Uterus (tissue), 3 donors: ENCODE measurements at regions not wholly inside any gene's neighbourhood (a gene's known extent, or its start where the extent isn't known, plus 50 kb on each side); places are given as distances from the start of the nearest gene placed in this dataset. TPM values are rescaled to one million over a fixed set of nuclear protein-coding genes. Genes with fewer than 3 reads are reported as not detected.
"Not testable (repeated sequence)": the region's sequence is repeated elsewhere in the genome, so short reads cannot be mapped to it uniquely, and the experiment has no call there.

Experiments
- DNase-seq, 2 donors: peaks; one replicate each; pipeline ENCODE4 v3.0.0-alpha.2; 2019 to 2020
- H3K27ac ChIP-seq, 2 donors: fragments of 200-600 bp; sonication (generic); 1 replicate in 1 of 2; 2 replicates in 1 of 2; pipeline ENCODE4 v1.5.1; 2016 to 2018
- H3K27me3 ChIP-seq, 2 donors: fragments of 200-600 bp; sonication (generic); one replicate each; pipeline ENCODE4 v1.5.1; 2018 to 2019; ENCODE audit warnings: control low read depth in 1 of 2
- H3K36me3 ChIP-seq, 2 donors: fragments of 200-600 bp; sonication (generic); one replicate each; pipeline ENCODE4 v1.5.1; 2019; ENCODE audit warnings: control low read depth in 1 of 2
- H3K4me1 ChIP-seq, 2 donors: fragments of 200-600 bp; sonication (generic); one replicate each; pipeline ENCODE4 v1.5.1; 2018 to 2019; ENCODE audit warnings: control low read depth in 1 of 2
- H3K4me3 ChIP-seq, 2 donors: fragments of 200-600 bp; sonication (generic); 1 replicate in 1 of 2; 2 replicates in 1 of 2; pipeline ENCODE4 v1.5.1; 2018 to 2019; ENCODE audit warnings: mild to moderate bottlenecking in 1 of 2
- H3K9me3 ChIP-seq, 2 donors: fragments of 200-600 bp; sonication (generic); one replicate each; pipeline ENCODE4 v1.5.1; 2019; ENCODE audit warnings: control low read depth in 1 of 2
- CTCF ChIP-seq, 4 experiments: fragments of 200-600 bp in 2 of 4; fragments of 450-650 bp in 2 of 4; sonication (generic) in 2 of 4; IDR thresholded peaks; one replicate each; pipeline ENCODE4 v1.5.1; 2016 to 2019; ENCODE audit warnings: antibody characterized with exemption in 4 of 4, mild to moderate bottlenecking in 2 of 4, moderate library complexity in 1 of 4
- POLR2A ChIP-seq, 2 donors: fragments of 450-650 bp; IDR thresholded peaks; one replicate each; pipeline ENCODE4 v1.6.1; 2016; ENCODE audit warnings: antibody characterized with exemption in 2 of 2, mild to moderate bottlenecking in 1 of 2, moderate library complexity in 1 of 2
- intact Hi-C: fragments of 100-400 bp; cut with DNase I; formaldehyde crosslinking; loops from one replicate; pipeline ENCODE4 v1.15.1; 2023; ENCODE audit warnings: low total_unique reads
- microRNA-seq: library from miRNA; unstranded; fragments of <30 nt; microRNA quantifications from one replicate; pipeline ENCODE4, GENCODE V29; 2016; ENCODE audit warnings: borderline microRNAs expressed, borderline replicate concordance
- small RNA-seq: library from RNA; depleted of rRNA; stranded (forward); fragments of <200 nt; gene quantifications from one replicate; pipeline ENCODE3, GENCODE V24; 2016
- donor health status: DM: yes; HTN: yes; CAD: no.

- no peak for DNase-seq
- Histone ChIP-seq H3K27me3 (no peaks in the 10 kb centered on the region), H3K4me1 (no peaks in the 10 kb centered on the region), H3K4me3 (no peak overlapping the region), H3K36me3 (no peaks in the 10 kb centered on the region), H3K9me3 (no peaks in the 10 kb centered on the region), H3K27ac (no peak overlapping the region)
- TF ChIP-seq POLR2A (IDR thresholded peaks at IDR 0.05) = no peak
- no peak for TF ChIP-seq CTCF (IDR thresholded peaks at IDR 0.05)
- intact Hi-C loops = no loop called here
Observed at GRCh38 chr7:32648408-32649156, 153.3 kb downstream of the AVL9 start.

GRCh38 chr7:32645255-32645654 lies 150.0 kb downstream of the AVL9 start:
- H3K27ac ChIP-seq, intact Hi-C loops, DNase-seq, H3K27me3 ChIP-seq, H3K9me3 ChIP-seq, H3K4me3 ChIP-seq, H3K4me1 ChIP-seq, H3K36me3 ChIP-seq: not testable (repeated sequence)

GRCh38 chr7:32643194-32643593 lies 147.9 kb downstream of the AVL9 start:
- intact Hi-C loops = no loop called here
- no peak for DNase-seq
- TF ChIP-seq POLR2A (IDR thresholded peaks at IDR 0.05) (no peak), CTCF (IDR thresholded peaks at IDR 0.05) (no peak)
- no peaks in the 10 kb centered on the region for H3K27me3 ChIP-seq
- H3K4me3 ChIP-seq = no peak overlapping the region
- no peak overlapping the region for H3K27ac ChIP-seq
- H3K9me3 ChIP-seq = no peaks in the 10 kb centered on the region
- no peaks in the 10 kb centered on the region for H3K36me3 ChIP-seq
- H3K4me1 ChIP-seq = no peaks in the 10 kb centered on the region

GRCh38 chr7:32639122-32639521 lies 143.8 kb downstream of the AVL9 start:
- H3K9me3 ChIP-seq = no peaks in the 10 kb centered on the region
- H3K4me3 ChIP-seq = no peak overlapping the region
- no peaks in the 10 kb centered on the region for H3K36me3 ChIP-seq
- no peaks in the 10 kb centered on the region for H3K4me1 ChIP-seq
- no peaks in the 10 kb centered on the region for H3K27me3 ChIP-seq
- H3K27ac ChIP-seq = no peak overlapping the region
- no peak for DNase-seq
- intact Hi-C loops = no loop called here
- no peak for TF ChIP-seq POLR2A (IDR thresholded peaks at IDR 0.05)
- no peak for TF ChIP-seq CTCF (IDR thresholded peaks at IDR 0.05)

GRCh38 chr7:32638479-32639121 lies 143.3 kb downstream of the AVL9 start:
- DNase-seq, H3K9me3 ChIP-seq, H3K4me1 ChIP-seq, intact Hi-C loops, H3K27ac ChIP-seq, H3K36me3 ChIP-seq, H3K4me3 ChIP-seq, H3K27me3 ChIP-seq: not testable (repeated sequence)

Small RNAs in the stretch of these regions (microRNA-seq; reads per million reads assigned to microRNA genes)
- gene MIR550A2 = not detected
- gene MIR550B2 = not detected

Small RNAs in the stretch of these regions (small RNA-seq; reads per million reads assigned to genes)
- gene AC018645.1 = not detected
- not detected for gene MIR550A2
- gene RF00322 = not detected
